G401 (cell line): ENCODE measurements at regions not wholly inside any gene's neighbourhood (a gene's known extent, or its start where the extent isn't known, plus 50 kb on each side); places are given as distances from the start of the nearest gene placed in this dataset.

Source experiments
- DNase-seq: peaks from one replicate; pipeline ENCODE4 v3.0.0-alpha.2; 2015; ENCODE audit warnings: low spot score
- in situ Hi-C: cut with HindIII; loops from 2 replicates; pipeline ENCODE4 v1.10.0; 2016; ENCODE audit warnings: low sequenced_read_pairs, mixed read lengths

DNA sequence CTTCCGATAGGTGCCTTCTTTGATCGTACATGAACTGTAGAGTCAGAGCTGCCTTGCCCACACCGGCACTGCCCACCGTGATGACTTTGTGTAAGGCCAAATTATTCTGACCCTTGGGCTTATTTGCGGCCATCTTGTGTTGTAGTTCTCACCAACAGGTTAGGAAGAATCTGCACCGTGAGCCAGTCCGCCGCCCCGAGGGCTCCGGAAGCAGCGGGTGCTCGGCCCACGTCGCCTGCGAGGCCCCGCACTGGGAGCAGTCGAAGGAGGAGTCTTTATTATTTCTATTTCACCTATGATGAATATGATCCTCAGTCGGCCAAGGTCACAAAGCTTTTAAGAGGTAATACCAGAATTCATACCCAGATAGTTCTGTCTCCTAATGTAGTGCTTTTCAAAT lies 70.6 kb upstream of the SYT1 start:
- no peak for DNase-seq
- in situ Hi-C loops = no loop called here

DNA sequence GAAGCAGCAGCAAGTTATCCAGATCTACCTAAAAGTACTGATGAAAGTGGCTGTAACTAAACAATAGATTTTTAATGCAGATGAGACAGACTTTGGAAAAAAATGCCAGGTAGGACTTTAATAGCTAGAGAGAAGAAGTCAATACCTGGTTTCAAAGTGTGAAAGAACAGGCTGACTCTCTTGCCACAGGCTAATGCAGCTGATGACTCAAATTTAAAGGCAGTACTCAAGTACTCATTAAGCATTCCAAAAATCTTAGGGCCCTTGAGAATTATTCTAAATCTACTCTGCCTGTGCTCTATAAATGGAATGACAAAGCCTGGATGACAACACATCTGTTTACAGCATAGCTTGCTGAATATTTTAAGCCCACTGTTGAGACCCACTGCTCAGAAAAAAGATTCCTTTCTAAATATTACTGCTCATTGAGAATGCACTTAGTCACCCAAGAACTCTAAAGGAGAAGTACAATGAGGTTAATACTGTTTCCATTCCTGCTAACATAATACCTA lies 68.6 kb upstream of the SYT1 start:
- in situ Hi-C loops = no loop called here
- DNase-seq = no peak

- in situ Hi-C loops = no loop called here
- no peak for DNase-seq
Observed at GRCh38 chr12:78797196-78797931, 67.2 kb upstream of the SYT1 start.

DNA sequence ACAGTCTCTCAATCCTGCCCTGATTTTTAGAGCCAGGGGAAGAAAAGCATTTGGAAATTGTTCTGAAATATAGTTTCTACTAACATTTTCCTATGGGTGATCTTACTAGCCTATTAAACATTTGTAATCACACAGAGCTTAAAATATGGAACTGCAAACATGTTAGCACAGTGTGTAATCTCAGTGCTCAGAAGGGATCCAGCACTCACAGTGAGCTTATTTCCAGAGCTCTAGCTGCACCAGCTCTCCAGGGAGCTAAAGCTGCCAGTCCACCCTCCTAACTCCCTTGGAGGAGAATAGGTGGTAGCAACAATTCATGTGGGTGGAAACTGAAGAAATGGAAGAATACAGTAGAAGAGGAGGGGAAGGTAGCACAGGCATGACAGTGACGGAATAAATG lies 64.9 kb upstream of the SYT1 start:
- in situ Hi-C loops = no loop called here
- DNase-seq = peak; percentile 11

DNA sequence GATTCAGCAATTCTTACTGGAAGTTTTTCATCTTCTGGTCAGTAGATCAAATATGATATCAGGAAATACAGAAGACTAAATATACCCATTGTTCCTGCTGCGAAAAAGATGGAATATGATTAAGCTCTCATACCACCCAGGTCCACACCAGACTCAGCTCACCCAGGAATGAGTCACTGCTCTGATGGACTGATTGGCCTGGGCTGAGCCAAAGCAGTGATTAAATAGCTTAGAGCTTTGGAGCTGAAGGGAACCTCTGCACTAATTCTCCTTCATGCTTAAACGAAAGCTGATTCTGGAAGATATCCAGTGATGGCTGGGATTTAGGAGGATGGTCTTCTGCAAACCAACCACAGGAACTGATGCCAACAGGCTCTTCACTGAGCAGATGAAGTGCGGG lies 62.0 kb upstream of the SYT1 start:
- in situ Hi-C loops = no loop called here
- no peak for DNase-seq

DNA sequence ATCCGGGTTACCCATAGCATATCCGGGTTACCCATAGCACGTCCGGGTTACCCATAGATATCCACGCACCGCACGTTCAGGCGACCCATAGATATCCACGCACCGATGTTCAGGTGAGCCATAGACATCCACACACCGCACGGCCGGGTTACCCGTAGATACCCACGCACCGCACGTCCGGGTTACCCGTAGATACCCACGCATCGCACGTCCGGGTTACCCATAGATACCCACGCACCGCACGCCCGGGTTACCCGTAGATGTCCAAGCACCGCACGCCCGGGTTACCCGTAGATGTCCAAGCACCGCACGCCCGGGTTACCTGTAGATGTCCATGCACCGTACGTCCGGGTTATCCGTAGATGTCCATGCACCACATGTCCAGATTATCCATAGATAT lies 60.3 kb upstream of the SYT1 start:
- in situ Hi-C loops = no loop called here
- no peak for DNase-seq
